NCI-H1092 treated with DMSO at 0.1 percent for 48 hours (cell line): ENCODE measurements at regions not wholly inside any gene's neighbourhood (a gene's known extent, or its start where the extent isn't known, plus 50 kb on each side); places are given as distances from the start of the nearest gene placed in this dataset.

Experiments
- DNase-seq: peaks from one replicate; lab custom pipeline; 2025; lab: John Stamatoyannopoulos, UW

- no peak for DNase-seq
Measured at GRCh38 chr9:28735738-28736342, 1162.6 kb upstream of the C9orf72 start.

GRCh38 chr9:28741459-28741858 lies 1168.2 kb upstream of the C9orf72 start:
- no peak for DNase-seq

GRCh38 chr9:28747351-28747985 lies 1174.2 kb upstream of the C9orf72 start:
- DNase-seq: no peak

- DNase-seq: no peak
Measured at GRCh38 chr9:28750136-28750535, 1176.9 kb upstream of the C9orf72 start.

- no peak for DNase-seq
Measured at GRCh38 chr9:28758341-28758740, 1185.1 kb upstream of the C9orf72 start.

GRCh38 chr9:28758971-28759370 lies 1185.7 kb upstream of the C9orf72 start:
- no peak for DNase-seq

- no peak for DNase-seq
Measured at GRCh38 chr9:28762167-28762566, 1188.9 kb upstream of the C9orf72 start.

- no peak for DNase-seq
Measured at GRCh38 chr9:28764532-28764931, 1191.3 kb upstream of the C9orf72 start.

- DNase-seq: no peak
Measured at GRCh38 chr9:28770226-28770625, 1196.9 kb upstream of the C9orf72 start.

GRCh38 chr9:28770827-28771226 lies 1197.5 kb upstream of the C9orf72 start:
- no peak for DNase-seq

- DNase-seq: peak; percentile 65
Measured at GRCh38 chr9:28774433-28775235, 1201.4 kb upstream of the C9orf72 start.

- DNase-seq: peak; percentile 31
Measured at GRCh38 chr9:28779243-28779642, 1206.0 kb upstream of the C9orf72 start.

- DNase-seq: peak; percentile 74
Measured at GRCh38 chr9:28781481-28781880, 1208.2 kb upstream of the C9orf72 start.

- no peak for DNase-seq
Measured at GRCh38 chr9:28782630-28783029, 1209.3 kb upstream of the C9orf72 start.

GRCh38 chr9:28792716-28793115 lies 1219.4 kb upstream of the C9orf72 start:
- no peak for DNase-seq

GRCh38 chr9:28799876-28800275 lies 1226.6 kb upstream of the C9orf72 start:
- no peak for DNase-seq

GRCh38 chr9:28801144-28801799 lies 1228.0 kb upstream of the C9orf72 start:
- no peak for DNase-seq

GRCh38 chr9:28805197-28805596 lies 1231.9 kb upstream of the C9orf72 start:
- DNase-seq: no peak

GRCh38 chr9:28808042-28808441 lies 1234.8 kb upstream of the C9orf72 start:
- DNase-seq: no peak

GRCh38 chr9:28810388-28811075 lies 1237.3 kb upstream of the C9orf72 start:
- DNase-seq: no peak

GRCh38 chr9:28820741-28821140 lies 1247.5 kb upstream of the C9orf72 start:
- DNase-seq: no peak

GRCh38 chr9:28821240-28821639 lies 1248.0 kb upstream of the C9orf72 start:
- no peak for DNase-seq
